Stimulated activated naive CD8-positive, alpha-beta T cell treated with anti-CD3 and anti-CD28 coated beads, Interleukin-15, Interleukin-2, amounts not matched to agents 100 ng/mL and 50 ng/mL, for 24 hours (primary cell): ENCODE measurements at regions not wholly inside any gene's neighbourhood (a gene's known extent, or its start where the extent isn't known, plus 50 kb on each side); places are given as distances from the start of the nearest gene placed in this dataset.

Experiments used
- H3K27ac Mint-ChIP-seq: one replicate; pipeline ENCODE4 v1.8.0; 2021; ENCODE audit warnings: mild to moderate bottlenecking, mixed read lengths
- H3K27me3 Mint-ChIP-seq: one replicate; pipeline ENCODE4 v1.8.0; 2021; ENCODE audit warnings: mixed read lengths
- H3K36me3 Mint-ChIP-seq: one replicate; pipeline ENCODE4 v1.8.0; 2021; ENCODE audit warnings: low read depth, mixed read lengths
- H3K4me1 Mint-ChIP-seq: one replicate; pipeline ENCODE4 v1.8.0; 2021; ENCODE audit warnings: low read depth, mixed read lengths
- H3K4me3 Mint-ChIP-seq: one replicate; pipeline ENCODE4 v1.8.0; 2021; ENCODE audit warnings: mild to moderate bottlenecking, mixed read lengths
- H3K9me3 Mint-ChIP-seq: one replicate; pipeline ENCODE4 v1.8.0; 2021; ENCODE audit warnings: mixed read lengths

DNA sequence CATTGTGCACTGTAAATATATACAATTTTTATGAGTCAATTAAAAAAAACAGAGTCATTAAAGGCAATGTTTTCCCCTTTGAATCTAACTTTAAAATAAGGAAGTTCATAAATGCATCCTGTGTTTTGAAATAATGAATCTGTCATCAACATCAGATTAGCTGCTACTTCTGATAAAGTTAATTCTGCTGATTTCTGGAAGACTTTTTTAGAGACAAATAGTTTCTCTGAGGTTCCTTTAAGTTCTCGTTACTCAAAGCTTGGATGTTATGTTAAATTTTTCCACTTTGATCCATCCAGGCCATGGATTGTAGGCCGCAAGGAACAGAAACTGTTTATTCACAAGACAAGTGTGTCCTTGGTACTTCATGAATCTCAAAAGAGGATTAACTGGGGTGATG, 115.5 kb downstream of the CARTPT start:
- Mint-ChIP-seq H3K4me3 (no peak overlapping the region), H3K4me1 (no peaks in the 10 kb centered on the region), H3K27me3 (peaks cover 6% of the 10 kb centered on the region), H3K27ac (no peak overlapping the region), H3K9me3 (peaks cover under 1% of the 10 kb centered on the region), H3K36me3 (no peaks in the 10 kb centered on the region)

DNA sequence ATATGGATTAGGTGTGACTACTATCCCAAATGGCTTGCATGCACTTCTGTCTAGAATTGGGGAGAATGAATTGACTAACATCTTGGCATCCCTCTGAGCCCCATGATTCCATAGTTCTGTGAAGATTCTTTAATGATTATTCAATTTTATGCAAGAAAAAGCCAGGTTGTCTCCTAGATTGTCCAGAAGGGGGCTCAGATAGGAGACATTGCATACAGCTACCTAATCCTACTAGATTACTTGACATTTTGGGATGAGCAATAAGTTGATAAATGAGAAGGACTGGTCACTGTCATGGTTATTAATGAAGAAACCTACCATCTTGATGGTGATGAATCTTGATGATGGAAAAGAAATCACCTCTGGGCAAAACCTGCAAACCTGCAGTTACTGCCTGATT, 117.0 kb downstream of the CARTPT start:
- Mint-ChIP-seq H3K4me1 (no peaks in the 10 kb centered on the region), H3K27ac (no peak overlapping the region), H3K9me3 (no peaks in the 10 kb centered on the region), H3K4me3 (no peak overlapping the region), H3K36me3 (no peaks in the 10 kb centered on the region), H3K27me3 (peaks cover 4% of the 10 kb centered on the region)

DNA sequence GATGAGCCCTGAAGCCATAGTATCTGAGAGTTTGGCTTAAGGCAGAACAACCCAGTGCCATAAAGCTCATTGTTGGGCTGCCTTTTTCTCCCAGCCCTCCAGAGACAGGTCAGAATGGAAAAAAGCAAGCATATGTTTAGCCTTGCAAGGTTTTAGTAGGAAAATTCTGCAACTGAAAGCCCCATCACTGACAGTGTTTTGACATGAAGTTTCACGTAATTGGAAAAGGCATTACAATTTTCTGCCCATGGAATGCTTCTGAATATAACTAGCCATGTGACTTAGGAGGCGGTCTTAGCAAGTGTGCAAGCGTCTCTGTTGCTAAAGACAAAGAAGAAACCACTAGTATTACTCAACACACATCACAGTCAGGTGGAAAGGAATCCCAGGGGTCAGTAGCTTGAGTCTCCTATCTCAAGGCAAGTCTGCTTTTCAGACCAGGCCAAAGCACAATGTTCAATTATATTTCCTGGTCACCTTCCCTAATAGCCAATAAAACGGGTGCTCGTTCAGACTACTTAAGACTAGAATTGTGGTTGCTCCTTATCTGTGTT, 117.6 kb downstream of the CARTPT start:
- Mint-ChIP-seq H3K4me1 (no peaks in the 10 kb centered on the region), H3K27ac (no peak overlapping the region), H3K36me3 (no peaks in the 10 kb centered on the region), H3K27me3 (no peaks in the 10 kb centered on the region), H3K4me3 (no peak overlapping the region), H3K9me3 (no peaks in the 10 kb centered on the region)

DNA sequence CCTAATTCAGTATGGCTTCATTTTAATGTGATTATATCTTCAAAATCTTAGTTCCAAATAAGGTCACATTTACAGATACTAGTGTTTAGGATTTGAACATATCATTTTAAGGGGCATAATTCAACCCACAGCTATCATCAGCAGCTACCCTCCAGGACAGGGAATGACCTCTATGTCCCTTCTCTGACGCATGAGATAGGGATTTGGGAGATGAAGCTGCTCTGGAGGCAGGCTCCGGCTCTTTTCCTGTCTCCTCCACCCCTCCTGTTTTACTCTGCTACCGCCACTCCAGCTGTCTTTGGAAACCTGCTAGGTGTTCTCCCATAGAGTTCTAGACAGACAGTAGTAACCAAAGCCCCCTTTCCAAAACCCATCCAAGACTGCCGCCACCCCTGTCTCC, 119.2 kb downstream of the CARTPT start:
- Mint-ChIP-seq H3K27ac (no peak overlapping the region), H3K27me3 (no peaks in the 10 kb centered on the region), H3K4me3 (no peak overlapping the region), H3K9me3 (no peaks in the 10 kb centered on the region), H3K4me1 (no peaks in the 10 kb centered on the region), H3K36me3 (no peaks in the 10 kb centered on the region)

DNA sequence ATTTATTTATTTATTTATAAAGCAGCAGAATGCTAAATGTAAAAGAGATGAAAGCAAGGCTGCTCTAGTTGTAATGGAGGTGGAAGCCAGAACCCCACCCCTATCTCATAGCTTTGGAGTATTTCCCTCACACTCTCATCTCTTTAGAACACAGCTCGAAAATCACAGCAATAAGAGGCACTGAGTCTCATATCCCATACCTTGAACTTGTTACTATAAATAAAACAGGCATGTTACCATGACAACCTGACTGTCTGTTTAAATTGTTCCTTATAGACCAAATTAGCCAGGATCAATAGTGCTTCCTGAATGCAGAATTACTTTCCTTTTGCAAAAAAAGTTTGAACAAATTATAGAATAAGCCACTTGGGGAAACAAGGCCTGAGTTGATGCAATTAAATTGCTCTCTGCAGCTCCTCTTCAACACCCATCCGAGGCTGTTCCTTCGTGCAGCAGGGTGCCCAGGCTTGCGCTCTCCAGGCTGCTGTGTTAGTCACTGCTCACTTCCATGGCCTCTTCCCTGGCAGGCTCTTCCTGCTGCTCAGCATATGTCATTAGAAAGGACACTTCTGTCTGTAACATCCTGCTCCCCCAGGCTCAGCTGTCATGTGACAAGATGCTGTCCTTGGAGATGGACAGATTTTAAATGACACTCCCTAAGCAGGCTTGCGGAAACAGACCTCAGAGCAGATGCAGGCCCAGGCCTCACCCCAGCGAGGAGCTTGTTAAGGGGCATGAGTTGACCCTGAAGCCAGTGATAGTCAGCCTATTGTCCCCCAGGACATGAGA, 120.2 kb downstream of the CARTPT start:
- Mint-ChIP-seq H3K9me3 (no peaks in the 10 kb centered on the region), H3K27ac (no peak overlapping the region), H3K4me3 (no peak overlapping the region), H3K27me3 (peaks cover 5% of the 10 kb centered on the region), H3K36me3 (no peaks in the 10 kb centered on the region), H3K4me1 (no peaks in the 10 kb centered on the region)

DNA sequence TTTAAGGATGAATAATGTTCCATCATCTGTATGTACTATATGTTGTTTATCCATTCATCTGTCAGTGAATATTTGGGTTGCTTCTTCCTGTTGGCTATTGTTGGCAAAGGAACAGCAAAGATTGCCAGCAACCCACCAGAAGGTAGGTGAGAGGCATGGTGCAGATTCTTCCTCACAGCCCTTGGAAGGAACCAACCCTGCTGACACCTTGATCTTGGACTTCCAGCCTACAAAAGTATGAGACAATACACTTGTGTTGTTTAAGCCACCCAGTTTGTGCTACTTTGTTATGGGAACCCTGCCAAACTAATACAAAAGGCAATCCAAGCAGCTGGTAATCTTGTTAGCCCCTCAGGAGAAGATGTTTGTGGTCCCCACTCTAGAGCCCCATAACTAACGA, 122.0 kb downstream of the CARTPT start:
- H3K36me3 Mint-ChIP-seq, result no peaks in the 10 kb centered on the region
- H3K9me3 Mint-ChIP-seq, result no peaks in the 10 kb centered on the region
- no peak overlapping the region for H3K4me3 Mint-ChIP-seq
- H3K27me3 Mint-ChIP-seq, result peaks cover 7% of the 10 kb centered on the region
- no peak overlapping the region for H3K27ac Mint-ChIP-seq
- H3K4me1 Mint-ChIP-seq, result no peaks in the 10 kb centered on the region

DNA sequence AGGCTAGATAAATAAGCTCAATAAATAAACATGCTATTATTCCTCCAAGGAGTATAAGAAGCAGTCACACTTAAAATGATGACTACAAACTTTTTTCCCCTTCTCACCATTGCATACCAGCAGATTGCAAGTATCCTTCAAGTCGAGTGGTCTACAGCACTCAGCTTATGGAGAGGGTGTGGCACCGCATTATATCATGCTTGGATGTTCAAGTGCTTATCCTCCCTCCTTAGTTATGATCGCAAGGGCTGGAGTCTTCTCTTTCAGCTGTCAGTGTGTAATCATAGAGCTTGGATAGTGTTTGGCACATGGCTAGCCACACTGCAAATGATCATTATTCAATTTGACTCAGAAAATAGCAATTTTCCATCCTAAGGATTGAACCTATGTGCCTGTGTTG, 124.0 kb downstream of the CARTPT start:
- Mint-ChIP-seq H3K4me1 (no peaks in the 10 kb centered on the region), H3K27ac (no peak overlapping the region), H3K4me3 (no peak overlapping the region), H3K9me3 (no peaks in the 10 kb centered on the region), H3K36me3 (no peaks in the 10 kb centered on the region), H3K27me3 (peaks cover 7% of the 10 kb centered on the region)

DNA sequence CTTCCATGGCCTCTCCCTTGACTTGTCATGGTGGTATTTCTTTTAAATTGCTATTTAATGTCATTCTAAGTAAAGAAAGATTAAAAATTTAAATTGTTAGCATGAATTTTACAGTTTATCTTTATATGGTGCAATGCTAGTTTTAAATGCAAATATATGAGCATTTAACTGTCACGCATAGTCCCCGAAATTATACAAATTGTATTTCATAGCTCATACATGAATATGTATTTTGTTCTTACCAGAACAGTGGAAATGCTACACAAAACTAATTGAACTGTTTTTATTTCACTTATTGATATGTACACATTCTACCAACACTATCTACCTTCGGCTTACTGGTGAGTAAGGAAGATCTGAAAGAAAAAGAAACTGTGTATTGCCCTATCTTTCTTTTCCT, 125.8 kb downstream of the CARTPT start:
- Mint-ChIP-seq H3K4me3 (no peak overlapping the region), H3K4me1 (no peaks in the 10 kb centered on the region), H3K36me3 (no peaks in the 10 kb centered on the region), H3K27me3 (peaks cover 15% of the 10 kb centered on the region), H3K27ac (no peak overlapping the region), H3K9me3 (peaks cover 7% of the 10 kb centered on the region)

DNA sequence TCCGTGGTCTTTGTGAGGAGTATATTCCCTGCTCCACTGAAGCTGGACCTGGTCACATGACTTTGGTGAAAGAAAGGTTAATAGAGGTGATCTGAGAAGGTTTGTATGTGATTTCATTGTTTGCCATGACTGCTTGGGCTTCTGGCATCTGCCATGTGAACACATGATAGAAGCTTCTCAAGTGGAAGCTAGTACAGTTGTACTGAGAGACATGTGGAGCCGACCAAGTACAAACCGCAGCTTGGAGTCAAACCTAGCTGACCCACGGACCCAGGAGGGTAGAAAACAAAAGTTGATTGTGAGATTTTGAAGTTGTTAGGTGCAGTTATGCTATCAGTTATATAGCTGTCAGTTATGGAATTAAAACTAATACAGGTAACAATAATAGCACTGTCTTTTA, 140.4 kb downstream of the CARTPT start:
- Mint-ChIP-seq H3K36me3 (no peaks in the 10 kb centered on the region), H3K27me3 (peaks cover 9% of the 10 kb centered on the region), H3K27ac (no peak overlapping the region), H3K9me3 (peaks cover 13% of the 10 kb centered on the region), H3K4me1 (no peaks in the 10 kb centered on the region), H3K4me3 (no peak overlapping the region)

DNA sequence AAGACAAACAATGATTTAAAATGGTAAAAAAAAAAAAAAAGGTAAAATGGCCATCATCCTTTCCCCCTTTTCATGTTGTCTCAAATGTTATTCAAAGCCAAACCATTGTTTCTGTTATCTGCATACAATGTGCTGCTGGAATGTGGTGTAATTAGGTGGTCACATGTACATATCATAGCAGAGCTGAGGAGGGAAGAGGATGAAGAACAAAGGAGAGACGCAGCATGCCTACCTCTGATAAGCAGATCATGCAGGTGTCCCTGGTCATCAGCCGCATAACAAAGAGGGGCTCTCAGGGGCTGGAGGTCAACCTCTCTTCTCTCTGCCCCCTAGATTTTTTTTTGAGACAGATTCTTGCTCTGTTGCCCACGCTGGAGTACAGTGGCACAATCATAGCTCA, 141.0 kb downstream of the CARTPT start:
- Mint-ChIP-seq H3K4me3 (no peak overlapping the region), H3K36me3 (no peaks in the 10 kb centered on the region), H3K27ac (no peak overlapping the region), H3K9me3 (peaks cover 12% of the 10 kb centered on the region), H3K4me1 (no peaks in the 10 kb centered on the region), H3K27me3 (peaks cover 9% of the 10 kb centered on the region)

DNA sequence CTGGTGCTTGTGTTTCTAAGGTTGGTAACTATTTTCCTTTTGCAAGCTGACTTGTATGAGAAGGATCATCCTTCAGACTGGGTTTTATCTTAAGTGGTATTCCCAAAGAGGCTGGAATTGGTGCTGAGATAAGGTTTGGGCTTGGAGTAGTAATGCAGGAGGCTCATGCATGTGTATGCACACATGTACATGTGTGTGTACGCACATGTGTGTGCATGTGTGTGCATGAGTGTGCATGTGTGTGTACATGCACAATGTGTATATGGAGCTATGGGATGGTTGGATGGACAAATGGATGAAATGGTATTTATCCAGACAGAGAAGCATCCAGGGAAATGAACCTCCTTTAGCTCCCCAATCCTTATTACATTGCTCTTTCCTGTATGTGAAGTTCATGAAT, 142.6 kb downstream of the CARTPT start:
- Mint-ChIP-seq H3K9me3 (peaks cover 5% of the 10 kb centered on the region), H3K27me3 (peaks cover 9% of the 10 kb centered on the region)

DNA sequence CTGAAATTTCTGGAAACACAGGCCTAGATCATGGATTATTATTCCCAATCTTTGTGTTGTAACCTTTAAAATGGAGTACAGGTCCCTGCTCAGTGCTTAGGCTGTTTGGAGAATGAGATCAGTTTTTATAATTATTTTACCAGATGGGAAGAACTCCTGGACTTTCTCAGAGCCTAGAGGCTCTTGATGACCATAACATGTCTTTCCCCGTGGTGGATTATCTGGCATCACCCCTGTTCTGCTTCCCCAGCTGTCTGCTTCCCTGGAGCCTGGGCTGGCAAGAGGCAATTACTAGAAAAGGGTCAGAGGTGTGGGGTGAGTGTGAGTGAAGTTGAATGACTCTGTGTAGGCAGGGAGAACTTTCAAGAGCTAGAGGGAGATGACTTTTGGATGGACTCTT, 143.0 kb downstream of the CARTPT start:
- Mint-ChIP-seq H3K4me3 (no peak overlapping the region), H3K36me3 (no peaks in the 10 kb centered on the region), H3K27ac (no peak overlapping the region), H3K27me3 (peaks cover 9% of the 10 kb centered on the region), H3K9me3 (peaks cover 4% of the 10 kb centered on the region), H3K4me1 (no peaks in the 10 kb centered on the region)

More for the DNA sequence above, 142.6 kb downstream of the CARTPT start:
- Mint-ChIP-seq H3K4me3 (no peak overlapping the region), H3K36me3 (no peaks in the 10 kb centered on the region), H3K27ac (no peak overlapping the region), H3K4me1 (no peaks in the 10 kb centered on the region)

DNA sequence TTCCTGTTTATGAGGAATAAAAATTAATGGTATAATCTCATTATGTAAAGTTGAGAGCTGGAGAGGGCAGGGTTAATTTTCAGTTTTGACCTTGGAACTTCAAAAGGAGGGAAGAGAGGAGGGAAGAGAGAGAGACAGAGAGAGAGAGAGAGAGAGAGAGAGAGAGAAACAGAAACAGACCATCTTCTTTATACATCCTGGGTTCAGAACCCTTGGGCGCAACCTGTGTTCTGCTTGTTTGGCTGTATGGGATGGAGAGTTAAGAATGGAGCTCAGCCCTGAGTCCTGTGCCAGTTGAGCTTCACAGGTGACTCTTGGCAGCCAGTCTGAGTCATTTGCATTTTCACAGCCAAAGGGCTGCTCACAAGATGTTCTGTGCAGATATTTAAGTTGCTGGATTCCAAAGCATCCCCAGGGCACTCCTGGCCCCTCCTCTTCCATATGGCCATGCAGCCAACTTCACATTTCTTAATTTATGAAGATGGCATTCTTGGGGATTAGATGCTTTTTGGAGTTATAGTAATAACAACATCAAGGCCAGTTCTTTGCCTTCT, 143.5 kb downstream of the CARTPT start:
- Mint-ChIP-seq H3K27me3 (peaks cover 9% of the 10 kb centered on the region), H3K4me1 (no peaks in the 10 kb centered on the region), H3K27ac (no peak overlapping the region), H3K36me3 (no peaks in the 10 kb centered on the region), H3K9me3 (peaks cover 4% of the 10 kb centered on the region), H3K4me3 (no peak overlapping the region)

DNA sequence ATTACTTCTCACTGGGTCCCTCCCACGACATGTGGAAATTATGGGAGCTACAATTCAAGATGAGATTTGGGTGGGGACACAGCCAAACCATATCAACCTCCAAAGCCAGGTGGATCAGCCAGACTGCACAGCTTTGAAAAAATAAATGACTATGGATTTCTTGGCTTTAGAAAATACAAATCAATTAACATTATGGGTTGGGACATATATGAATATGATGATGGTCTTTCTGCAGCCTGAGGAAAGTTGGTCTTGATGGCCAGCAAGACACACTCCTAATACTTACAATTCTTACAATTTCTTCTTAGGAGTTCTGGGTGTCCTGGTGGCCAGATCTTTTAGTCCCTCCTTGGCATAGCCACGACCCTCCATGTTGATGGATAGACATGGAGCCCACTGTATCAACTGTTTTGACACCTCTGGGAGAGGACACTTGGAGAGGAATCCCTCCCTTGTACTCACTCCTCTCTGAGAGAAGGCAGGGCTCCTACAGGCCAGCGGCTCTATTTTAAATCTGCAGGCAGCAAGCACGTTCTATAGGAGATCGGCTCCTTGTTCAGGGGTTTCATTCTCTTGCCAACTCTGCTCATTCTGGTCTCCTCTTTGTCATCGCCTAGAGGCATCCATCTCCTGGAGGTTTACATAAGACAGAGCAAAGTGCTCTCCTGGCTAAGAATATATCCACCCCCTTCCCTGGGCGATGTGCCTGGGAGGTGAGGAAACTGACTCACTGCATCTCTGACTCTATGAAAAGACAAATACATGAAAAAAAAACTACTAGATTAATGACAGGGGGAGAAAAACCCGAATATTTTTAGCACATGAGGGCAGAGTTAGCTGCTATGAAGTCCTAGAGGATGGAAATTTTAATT, 145.9 kb downstream of the CARTPT start:
- no peaks in the 10 kb centered on the region for H3K27me3 Mint-ChIP-seq
- H3K4me1 Mint-ChIP-seq, result no peaks in the 10 kb centered on the region
- H3K4me3 Mint-ChIP-seq, result no peak overlapping the region
- H3K36me3 Mint-ChIP-seq, result no peaks in the 10 kb centered on the region
- H3K9me3 Mint-ChIP-seq, result peaks cover 2% of the 10 kb centered on the region
- no peak overlapping the region for H3K27ac Mint-ChIP-seq
